Gastroesophageal sphincter (tissue), 4 donors: ENCODE measurements at regions not wholly inside any gene's neighbourhood (a gene's known extent, or its start where the extent isn't known, plus 50 kb on each side); places are given as distances from the start of the nearest gene placed in this dataset.

Experiments
- ATAC-seq: fragments of 150-250 bp; one replicate; pipeline ENCODE4 v1.9.1; 2016; ENCODE audit warnings: mild to moderate bottlenecking, moderate library complexity
- H3K27ac ChIP-seq, 4 donors: fragments of 200-600 bp; sonication (generic) in 3 of 4; 1 replicate in 3 of 4; 2 replicates in 1 of 4; pipeline ENCODE4 v1.5.1; 2016 to 2019
- H3K27me3 ChIP-seq: fragments of 200-600 bp; sonication (generic); one replicate; pipeline ENCODE4 v1.5.1; 2019
- H3K36me3 ChIP-seq, 2 donors: fragments of 200-600 bp; sonication (generic); one replicate each; pipeline ENCODE4 v1.5.1; 2019; ENCODE audit warnings: control low read depth in 1 of 2
- H3K4me1 ChIP-seq, 3 donors: fragments of 200-600 bp; sonication (generic); 1 replicate in 2 of 3; 2 replicates in 1 of 3; pipeline ENCODE4 v1.5.1; 2016 to 2019; ENCODE audit warnings: control low read depth in 2 of 3
- H3K4me3 ChIP-seq, 2 donors: fragments of 200-600 bp; sonication (generic); one replicate each; pipeline ENCODE4 v1.5.1; 2019; ENCODE audit warnings: mild to moderate bottlenecking in 1 of 2, moderate library complexity in 1 of 2
- H3K9me3 ChIP-seq, 3 donors: fragments of 200-600 bp; sonication (generic); one replicate each; pipeline ENCODE4 v1.5.1; 2017 to 2019; ENCODE audit warnings: control low read depth in 2 of 3
- EP300 ChIP-seq: sonication (generic); formaldehyde crosslinking; IDR thresholded peaks from one replicate; pipeline ENCODE4 v1.6.1; 2017; ENCODE audit warnings: antibody characterized with exemption, mild to moderate bottlenecking
- POLR2A ChIP-seq, 2 donors: fragments of 450-650 bp; IDR thresholded peaks; one replicate each; pipeline ENCODE4 v1.6.1; 2017; ENCODE audit warnings: antibody characterized with exemption in 2 of 2, mild to moderate bottlenecking in 2 of 2, moderate library complexity in 1 of 2
- POLR2AphosphoS5 ChIP-seq: sonication (generic); formaldehyde crosslinking; IDR thresholded peaks from one replicate; pipeline ENCODE4 v1.6.1; 2017; ENCODE audit warnings: antibody characterized with exemption
- WGBS, 2 donors: methylation state at CpG; one replicate each; pipeline ENCODE4 v1.1.5; 2018; ENCODE audit warnings: low coverage in 1 of 2; 5-methylcytosine and 5-hydroxymethylcytosine counted together
- TF ChIP-seq, protein P1 (sequence below), 4 experiments: fragments of 200-600 bp in 2 of 4; fragments of 450-650 bp in 2 of 4; sonication (generic) in 1 of 4; IDR thresholded peaks; one replicate each; pipeline ENCODE4 v1.5.1; 2017 to 2019; ENCODE audit warnings: antibody characterized with exemption in 4 of 4, mild to moderate bottlenecking in 2 of 4, moderate library complexity in 2 of 4

DNA sequence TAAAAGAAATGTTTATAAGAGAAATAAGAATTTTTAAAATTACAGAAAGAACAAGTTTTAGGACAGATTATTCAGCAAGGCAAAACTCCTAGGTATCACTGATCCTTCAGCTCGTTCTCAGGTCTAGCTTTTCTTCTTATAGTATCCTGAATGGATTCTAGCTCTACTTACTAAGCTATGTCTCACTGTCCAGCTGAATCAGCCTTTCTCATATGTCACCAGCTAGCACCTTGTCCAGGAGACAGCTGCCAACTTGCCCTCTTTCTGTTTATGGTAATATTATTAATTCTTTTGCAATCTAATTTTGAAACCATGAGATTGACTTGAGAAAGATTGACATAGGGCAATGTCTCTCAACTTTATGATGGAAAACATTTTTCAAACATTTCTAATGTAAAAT lies 159.9 kb downstream of the LYPLAL1 start:
- Histone ChIP-seq H3K27ac (no peak overlapping the region), H3K36me3 (no peaks in the 10 kb centered on the region), H3K9me3 (no peaks in the 10 kb centered on the region), H3K4me3 (no peak overlapping the region), H3K4me1 (no peaks in the 10 kb centered on the region), H3K27me3 (no peaks in the 10 kb centered on the region)
- 83 to 95% methylated on average over 1 of the region's 1 CpG for WGBS, 2 donors
- ATAC-seq: no peak
- TF ChIP-seq EP300: no peak
- TF ChIP-seq POLR2AphosphoS5: no peak
- TF ChIP-seq, protein P1, sequence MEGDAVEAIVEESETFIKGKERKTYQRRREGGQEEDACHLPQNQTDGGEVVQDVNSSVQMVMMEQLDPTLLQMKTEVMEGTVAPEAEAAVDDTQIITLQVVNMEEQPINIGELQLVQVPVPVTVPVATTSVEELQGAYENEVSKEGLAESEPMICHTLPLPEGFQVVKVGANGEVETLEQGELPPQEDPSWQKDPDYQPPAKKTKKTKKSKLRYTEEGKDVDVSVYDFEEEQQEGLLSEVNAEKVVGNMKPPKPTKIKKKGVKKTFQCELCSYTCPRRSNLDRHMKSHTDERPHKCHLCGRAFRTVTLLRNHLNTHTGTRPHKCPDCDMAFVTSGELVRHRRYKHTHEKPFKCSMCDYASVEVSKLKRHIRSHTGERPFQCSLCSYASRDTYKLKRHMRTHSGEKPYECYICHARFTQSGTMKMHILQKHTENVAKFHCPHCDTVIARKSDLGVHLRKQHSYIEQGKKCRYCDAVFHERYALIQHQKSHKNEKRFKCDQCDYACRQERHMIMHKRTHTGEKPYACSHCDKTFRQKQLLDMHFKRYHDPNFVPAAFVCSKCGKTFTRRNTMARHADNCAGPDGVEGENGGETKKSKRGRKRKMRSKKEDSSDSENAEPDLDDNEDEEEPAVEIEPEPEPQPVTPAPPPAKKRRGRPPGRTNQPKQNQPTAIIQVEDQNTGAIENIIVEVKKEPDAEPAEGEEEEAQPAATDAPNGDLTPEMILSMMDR (IDR thresholded peaks at IDR 0.05): no peak
- no peak for TF ChIP-seq POLR2A (IDR thresholded peaks at IDR 0.05)

DNA sequence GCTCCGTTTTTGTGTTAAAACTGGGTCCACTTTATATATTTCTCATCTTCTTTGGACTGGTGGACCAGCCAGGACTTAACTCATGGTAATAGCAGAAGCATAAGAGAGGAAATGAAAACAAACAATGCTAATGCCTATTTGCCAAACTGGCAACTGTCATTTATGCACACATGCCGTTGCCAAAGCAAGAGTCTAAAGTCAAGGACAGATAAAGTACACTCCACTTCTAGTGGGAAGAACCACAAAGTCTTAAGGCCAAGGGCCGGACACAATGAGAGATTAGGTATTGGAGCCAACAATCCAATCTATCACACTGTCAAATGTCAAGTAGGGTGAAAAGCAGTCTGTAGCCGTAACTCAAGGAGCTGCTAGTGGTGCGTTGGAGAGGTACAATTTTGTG lies 157.7 kb downstream of the LYPLAL1 start:
- H3K36me3 ChIP-seq: peaks cover 0 to 7% of the 10 kb centered on the region in 2 donors
- no peak overlapping the region for H3K27ac ChIP-seq
- H3K27me3 ChIP-seq: no peaks in the 10 kb centered on the region
- H3K4me1 ChIP-seq: no peaks in the 10 kb centered on the region
- WGBS, 2 donors: 91 to 94% methylated on average over 5 of the region's 5 CpGs
- TF ChIP-seq, protein P1 (IDR thresholded peaks at IDR 0.05): no peak
- TF ChIP-seq POLR2AphosphoS5: no peak
- no peak for TF ChIP-seq EP300
- TF ChIP-seq POLR2A (IDR thresholded peaks at IDR 0.05): no peak
- H3K4me3 ChIP-seq: no peak overlapping the region
- no peaks in the 10 kb centered on the region for H3K9me3 ChIP-seq
- ATAC-seq: no peak

DNA sequence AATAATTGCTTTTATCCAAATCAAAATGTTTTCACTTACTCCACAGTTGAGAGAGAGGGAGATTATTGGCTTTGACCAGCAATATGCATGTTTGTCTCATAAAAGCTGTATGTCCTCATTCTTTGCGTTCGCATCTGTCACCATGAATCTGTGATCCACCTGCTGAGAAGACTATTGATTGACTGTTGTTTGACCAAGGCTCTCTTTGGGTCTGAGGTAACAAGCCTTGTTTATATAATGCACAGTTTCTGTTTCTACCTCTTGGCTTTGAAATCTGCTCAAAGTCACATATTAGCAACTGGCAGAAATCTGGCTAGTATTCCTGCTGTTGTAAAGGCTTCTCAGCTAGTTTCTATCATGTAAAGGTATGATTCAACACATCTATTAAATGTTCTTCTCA lies 157.0 kb downstream of the LYPLAL1 start:
- WGBS, 2 donors: 46 to 75% methylated on average over 2 of the region's 2 CpGs

DNA sequence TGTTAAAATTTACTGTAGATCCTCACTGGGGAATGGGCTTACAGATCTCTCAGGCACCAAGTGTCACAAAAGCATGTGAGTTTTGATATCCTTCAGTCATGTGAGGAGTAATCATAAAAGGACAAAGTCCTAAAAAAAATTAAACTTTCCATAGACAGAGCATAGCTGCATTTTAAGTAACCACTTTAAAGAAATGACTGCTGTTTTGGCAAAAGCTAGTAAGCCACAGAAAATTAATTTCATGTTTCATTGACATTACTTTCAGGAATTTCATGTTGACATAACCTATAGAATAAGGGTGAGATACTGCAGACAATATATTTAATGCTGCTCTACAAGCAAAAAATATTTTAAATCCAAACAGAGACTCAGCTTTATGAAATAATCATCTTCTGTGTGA lies 156.3 kb downstream of the LYPLAL1 start:
- H3K27ac ChIP-seq: no peak overlapping the region
- TF ChIP-seq, protein P1 (IDR thresholded peaks at IDR 0.05): no peak
- TF ChIP-seq EP300 (no peak), POLR2A (IDR thresholded peaks at IDR 0.05) (no peak), POLR2AphosphoS5 (no peak)
- H3K4me3 ChIP-seq: no peak overlapping the region
- no peaks in the 10 kb centered on the region for H3K4me1 ChIP-seq
- no peaks in the 10 kb centered on the region for H3K9me3 ChIP-seq
- peaks cover 0 to 7% of the 10 kb centered on the region in 2 donors for H3K36me3 ChIP-seq
- no peak for ATAC-seq
- H3K27me3 ChIP-seq: no peaks in the 10 kb centered on the region

More for the DNA sequence above, 157.0 kb downstream of the LYPLAL1 start:
- Histone ChIP-seq H3K4me3 (no peak overlapping the region), H3K36me3 (peaks cover 0 to 7% of the 10 kb centered on the region in 2 donors), H3K9me3 (no peaks in the 10 kb centered on the region), H3K27me3 (no peaks in the 10 kb centered on the region), H3K4me1 (no peaks in the 10 kb centered on the region), H3K27ac (no peak overlapping the region)
- TF ChIP-seq, protein P1 (IDR thresholded peaks at IDR 0.05): no peak
- TF ChIP-seq POLR2A (IDR thresholded peaks at IDR 0.05) (no peak), EP300 (no peak), POLR2AphosphoS5 (no peak)
- no peak for ATAC-seq

DNA sequence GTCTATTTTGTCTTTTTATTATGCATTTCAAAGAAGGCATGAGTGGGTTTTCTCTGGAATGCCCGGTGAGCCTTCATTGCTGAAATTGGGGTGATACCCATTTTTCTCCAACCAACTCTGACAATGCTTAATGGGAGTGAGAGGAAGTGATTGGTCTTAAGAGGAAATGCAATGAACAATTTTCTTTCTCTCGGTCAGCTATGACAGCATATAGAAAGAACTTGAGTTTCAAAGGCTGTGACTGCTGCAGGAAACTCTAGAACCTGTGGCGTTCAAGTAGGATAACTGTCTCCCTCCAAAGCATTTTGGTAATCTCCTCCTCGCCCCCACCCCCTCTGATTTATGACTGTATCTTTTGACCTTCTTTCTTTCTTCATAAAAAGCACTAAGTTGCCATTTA lies 155.9 kb downstream of the LYPLAL1 start:
- Histone ChIP-seq H3K27ac (no peak overlapping the region), H3K4me1 (no peaks in the 10 kb centered on the region), H3K27me3 (no peaks in the 10 kb centered on the region), H3K36me3 (peaks cover 0 to 7% of the 10 kb centered on the region in 2 donors), H3K4me3 (no peak overlapping the region), H3K9me3 (no peaks in the 10 kb centered on the region)
- WGBS, 2 donors: 84 to 87% methylated on average over 4 of the region's 4 CpGs
- TF ChIP-seq, protein P1 (IDR thresholded peaks at IDR 0.05): no peak
- TF ChIP-seq POLR2AphosphoS5 (no peak), POLR2A (IDR thresholded peaks at IDR 0.05) (no peak), EP300 (no peak)
- no peak for ATAC-seq
